NCI-H748 (cell line): ENCODE measurements at regions not wholly inside any gene's neighbourhood (a gene's known extent, or its start where the extent isn't known, plus 50 kb on each side); places are given as distances from the start of the nearest gene placed in this dataset.
A peak's percentile ranks its signal among the peaks of the same experiment; 100 is the strongest.
"Not testable (repeated sequence)": the region's sequence is repeated elsewhere in the genome, so short reads cannot be mapped to it uniquely, and the experiment has no call there.

Experiments
- DNase-seq: peaks from one replicate; lab custom pipeline; 2025; ENCODE audit not compliant: unreplicated experiment; lab: John Stamatoyannopoulos, UW

GRCh38 chr15:31177951-31178350, 76.4 kb upstream of the TRPM1 start:
- DNase-seq, result no peak

- DNase-seq, result no peak
Measured at GRCh38 chr15:31178705-31179104, 77.2 kb upstream of the TRPM1 start.

GRCh38 chr15:31179693-31180092, 78.2 kb upstream of the TRPM1 start:
- no peak for DNase-seq

GRCh38 chr15:31193291-31193690, 91.8 kb upstream of the TRPM1 start:
- DNase-seq, result no peak

- peak; percentile 1 for DNase-seq
Measured at GRCh38 chr15:31195871-31196270, 94.3 kb upstream of the TRPM1 start.

- peak; percentile 19 for DNase-seq
Measured at GRCh38 chr15:31197497-31198414, 96.2 kb upstream of the TRPM1 start.

- DNase-seq, result peak; percentile 9
Measured at GRCh38 chr15:31200735-31201151, 99.2 kb upstream of the TRPM1 start.

- DNase-seq, result no peak
Measured at GRCh38 chr15:31202953-31203352, 101.4 kb upstream of the TRPM1 start.

GRCh38 chr15:31203999-31204398, 102.5 kb upstream of the TRPM1 start:
- DNase-seq, result no peak

GRCh38 chr15:31206386-31207181, 105.1 kb upstream of the TRPM1 start:
- DNase-seq, result no peak

- DNase-seq, result no peak
Measured at GRCh38 chr15:31207246-31207645, 105.7 kb upstream of the TRPM1 start.

- not testable (repeated sequence) for DNase-seq
Measured at GRCh38 chr15:31207861-31208260, 106.3 kb upstream of the TRPM1 start.

- no peak for DNase-seq
Measured at GRCh38 chr15:31208817-31209216, 107.3 kb upstream of the TRPM1 start.

- no peak for DNase-seq
Measured at GRCh38 chr15:31211353-31211752, 109.8 kb upstream of the TRPM1 start.

GRCh38 chr15:31212326-31213080, 111.0 kb upstream of the TRPM1 start:
- DNase-seq, result no peak

- DNase-seq, result no peak
Measured at GRCh38 chr15:31214158-31214863, 112.3 kb upstream of the KLF13 start.

- no peak for DNase-seq
Measured at GRCh38 chr15:31214864-31215489, 111.7 kb upstream of the KLF13 start.

GRCh38 chr15:31215490-31216214, 111.0 kb upstream of the KLF13 start:
- peak; percentile 77 for DNase-seq

GRCh38 chr15:31216215-31216911, 110.3 kb upstream of the KLF13 start:
- peak; percentile 80 for DNase-seq
